Neural cell (in vitro differentiated cells): ENCODE measurements at regions not wholly inside any gene's neighbourhood (a gene's known extent, or its start where the extent isn't known, plus 50 kb on each side); places are given as distances from the start of the nearest gene placed in this dataset.

Source experiments
- H2AFZ ChIP-seq: fragments of 200-600, 300-800 bp; sonication (generic), shearing (Covaris generic); 2 replicates; pipeline ENCODE4 v1.6.0; 2014; ENCODE audit warnings: low read depth, mild to moderate bottlenecking, antibody characterized with exemption, low read length, moderate library complexity
- H3F3A ChIP-seq: fragments of 200-600 bp; shearing (Covaris generic); 2 replicates; pipeline ENCODE4 v1.6.1; 2016; ENCODE audit warnings: mild to moderate bottlenecking, moderate library complexity, mixed read lengths, antibody characterized with exemption, low read length; ENCODE audit not compliant: insufficient read depth, poor library complexity, severe bottlenecking
- H3K27ac ChIP-seq: fragments of 200-600, 300-800 bp; sonication (generic), shearing (Covaris generic); 2 replicates; pipeline ENCODE4 v1.5.1; 2014; ENCODE audit warnings: mild to moderate bottlenecking, low read length, moderate library complexity
- H3K27me3 ChIP-seq: fragments of 300-800, 200-600 bp; sonication (generic), shearing (Covaris generic); 2 replicates; pipeline ENCODE4 v1.6.0; 2014; ENCODE audit warnings: mild to moderate bottlenecking, low read depth, low read length, moderate library complexity; ENCODE audit not compliant: insufficient read depth
- H3K36me3 ChIP-seq: fragments of 300-800, 200-600 bp; sonication (generic), shearing (Covaris generic); 2 replicates; pipeline ENCODE4 v1.5.1; 2014; ENCODE audit warnings: mild to moderate bottlenecking, antibody characterized with exemption, low read length, moderate library complexity; ENCODE audit not compliant: insufficient read depth
- H3K4me2 ChIP-seq: fragments of 300-800, 200-600 bp; sonication (generic), shearing (Covaris generic); 2 replicates; pipeline ENCODE4 v1.6.0; 2014; ENCODE audit warnings: mild to moderate bottlenecking, low read length
- H3K4me3 ChIP-seq: fragments of 300-800, 200-600 bp; sonication (generic), shearing (Covaris generic); 2 replicates; pipeline ENCODE4 v1.5.1; 2014; ENCODE audit warnings: mild to moderate bottlenecking, low read length, moderate library complexity
- H3K79me2 ChIP-seq: fragments of 200-600 bp; shearing (Covaris generic); replicated peaks from 2 replicates; pipeline ENCODE4 v1.6.0; 2014; ENCODE audit warnings: mild to moderate bottlenecking, low read length, moderate library complexity; ENCODE audit not compliant: insufficient read depth
- H3K9ac ChIP-seq: fragments of 300-800, 200-600 bp; sonication (generic), shearing (Covaris generic); 2 replicates; pipeline ENCODE4 v1.6.1; 2016; ENCODE audit warnings: mild to moderate bottlenecking, low read length, mixed read lengths
- H3K9me2 ChIP-seq: fragments of 200-600 bp; shearing (Covaris generic); 2 replicates; pipeline ENCODE4 v1.6.1; 2016; ENCODE audit warnings: mild to moderate bottlenecking, low read length, mixed read lengths; ENCODE audit not compliant: insufficient read depth
- H3K9me3 ChIP-seq: fragments of 200-600, 300-800 bp; sonication (generic), shearing (Covaris generic); 2 replicates; pipeline ENCODE4 v1.6.1; 2016; ENCODE audit warnings: mild to moderate bottlenecking, mixed run types, low read length, moderate library complexity, mixed read lengths
- H4K20me1 ChIP-seq: fragments of 200-600 bp; shearing (Covaris generic); 2 replicates; pipeline ENCODE4 v1.6.1; 2016; ENCODE audit warnings: mild to moderate bottlenecking, mixed run types; ENCODE audit not compliant: insufficient read depth
- CTCF ChIP-seq: fragments of 450-650 bp; IDR thresholded peaks from 2 replicates; pipeline ENCODE4 v1.5.1; 2014; ENCODE audit warnings: antibody characterized with exemption, mild to moderate bottlenecking, moderate library complexity; ENCODE audit not compliant: poor library complexity, severe bottlenecking
- EP300 ChIP-seq: fragments of 450-650 bp; conservative IDR thresholded peaks from 2 replicates; pipeline ENCODE4 v1.6.1; 2014; ENCODE audit warnings: antibody characterized with exemption, mild to moderate bottlenecking, moderate library complexity; ENCODE audit not compliant: poor library complexity, severe bottlenecking
- EZH2 ChIP-seq: fragments of 200-600, 300-800 bp; shearing (Covaris generic), sonication (generic); IDR thresholded peaks from 2 replicates; pipeline ENCODE4 v1.6.1; 2014; ENCODE audit warnings: antibody characterized with exemption, low read length, borderline replicate concordance, mild to moderate bottlenecking; ENCODE audit not compliant: insufficient read depth, poor library complexity, severe bottlenecking
- MXI1 ChIP-seq: fragments of 450-650 bp; conservative IDR thresholded peaks from 2 replicates; pipeline ENCODE4 v1.6.1; 2014; ENCODE audit warnings: antibody characterized with exemption, mild to moderate bottlenecking; ENCODE audit not compliant: poor library complexity, severe bottlenecking
- POLR2AphosphoS5 ChIP-seq: IDR thresholded peaks from 2 replicates; pipeline ENCODE4 v1.6.1; 2012
- RAD21 ChIP-seq: fragments of 450-650 bp; conservative IDR thresholded peaks from 2 replicates; pipeline ENCODE4 v1.6.1; 2014; ENCODE audit warnings: antibody characterized with exemption, mild to moderate bottlenecking, moderate library complexity
- REST ChIP-seq: IDR thresholded peaks from 2 replicates; pipeline ENCODE4 v1.6.1; 2012; ENCODE audit warnings: borderline replicate concordance
- SMC3 ChIP-seq: fragments of 450-650 bp; conservative IDR thresholded peaks from 2 replicates; pipeline ENCODE4 v1.6.1; 2014; ENCODE audit warnings: antibody characterized with exemption, mild to moderate bottlenecking, moderate library complexity; ENCODE audit not compliant: poor library complexity
- TAF1 ChIP-seq: IDR thresholded peaks from 2 replicates; pipeline ENCODE4 v1.6.1; 2012; ENCODE audit warnings: low read depth

GRCh38 chr13:83987394-83987793 is 105.1 kb upstream of the SLITRK1 start:
- no peaks in the 10 kb centered on the region for H3K9me2 ChIP-seq
- no peaks in the 10 kb centered on the region for H4K20me1 ChIP-seq
- no peak overlapping the region for H3K9ac ChIP-seq
- H3K36me3 ChIP-seq = no peaks in the 10 kb centered on the region
- no peak overlapping the region for H3K4me3 ChIP-seq
- H3K27me3 ChIP-seq = no peaks in the 10 kb centered on the region
- H3K4me2 ChIP-seq = no peak overlapping the region
- H3K9me3 ChIP-seq = no peaks in the 10 kb centered on the region
- H3K79me2 ChIP-seq = no peaks in the 10 kb centered on the region
- TF ChIP-seq REST (no peak), MXI1 (no peak), EP300 (no peak), CTCF (no peak), TAF1 (no peak), EZH2 (no peak), RAD21 (no peak), POLR2AphosphoS5 (no peak), SMC3 (no peak)
- no peak overlapping the region for H3K27ac ChIP-seq
- H3F3A ChIP-seq = no peaks in the 10 kb centered on the region
- no peak overlapping the region for H2AFZ ChIP-seq

GRCh38 chr13:83984793-83985192 is 102.5 kb upstream of the SLITRK1 start:
- Histone ChIP-seq H3K4me2 (no peak overlapping the region), H4K20me1 (no peaks in the 10 kb centered on the region), H3K27ac (peak overlapping the region; percentile 55), H3K36me3 (no peaks in the 10 kb centered on the region), H3K27me3 (no peaks in the 10 kb centered on the region), H2AFZ (no peak overlapping the region), H3K9me2 (no peaks in the 10 kb centered on the region), H3K9ac (no peak overlapping the region), H3K9me3 (no peaks in the 10 kb centered on the region), H3F3A (no peaks in the 10 kb centered on the region), H3K79me2 (no peaks in the 10 kb centered on the region), H3K4me3 (no peak overlapping the region)
- no peak for TF ChIP-seq POLR2AphosphoS5

- TF ChIP-seq POLR2AphosphoS5 = no peak
- no peak for TF ChIP-seq MXI1
- Histone ChIP-seq H3K36me3 (no peaks in the 10 kb centered on the region), H4K20me1 (no peaks in the 10 kb centered on the region), H3K4me3 (no peak overlapping the region), H3K4me2 (no peak overlapping the region), H2AFZ (no peak overlapping the region), H3K27ac (no peak overlapping the region), H3K9ac (no peak overlapping the region), H3K9me3 (no peaks in the 10 kb centered on the region), H3K27me3 (no peaks in the 10 kb centered on the region), H3F3A (no peaks in the 10 kb centered on the region), H3K9me2 (no peaks in the 10 kb centered on the region), H3K79me2 (no peaks in the 10 kb centered on the region)
These were observed 98.1 kb upstream of the SLITRK1 start for GRCh38 chr13:83980331-83980730.
